HCT116 (cell line): ENCODE measurements at regions not wholly inside any gene's neighbourhood (a gene's known extent, or its start where the extent isn't known, plus 50 kb on each side); places are given as distances from the start of the nearest gene placed in this dataset.
"Not testable (repeated sequence)": the region's sequence is repeated elsewhere in the genome, so short reads cannot be mapped to it uniquely, and the experiment has no call there.

Experiments
- ATAC-seq: fragments of 200-7000 bp; cut with Tn5 transposase; 2 replicates; pipeline ENCODE4 v1.9.1; 2020; ENCODE audit warnings: mild to moderate bottlenecking, moderate library complexity
- BruUV-seq: library from RNA; stranded (reverse); fragments of 400-500 nt; replicated peaks from 2 replicates; lab custom pipeline; 2021; lab: Mats Ljungman, UMichigan
- CTCF ChIA-PET: fragments of 300-600 bp; sonication (Branson Sonifier 250); formaldehyde crosslinking; loops from one replicate; lab custom pipeline; 2021; ENCODE audit warnings: antibody characterized with exemption; lab: Charles Lee
- POLR2A ChIA-PET: fragments of 300-600, 350-600 bp; sonication (Branson Sonifier 250); formaldehyde crosslinking; loops from one replicate; lab custom pipeline; 2021; ENCODE audit warnings: antibody characterized with exemption; lab: Charles Lee
- RAD21 ChIA-PET, 2 experiments: fragments of 300-600 bp; sonication (Branson Sonifier 250); formaldehyde crosslinking; loops; one replicate each; lab custom pipeline; 2023; ENCODE audit warnings: low total read pairs in 2 of 2; ENCODE audit not compliant: uncharacterized antibody in 2 of 2, unreplicated experiment in 2 of 2, low non-redundant PET in 1 of 2; lab: Charles Lee
- DNase-seq: peaks from one replicate; pipeline ENCODE4 v3.0.0-alpha.2; 2010; ENCODE audit warnings: low read depth, low spot score
- H2AFZ ChIP-seq: fragments of 200-600 bp; shearing (Covaris generic), sonication (generic); 2 replicates; pipeline ENCODE4 v1.6.1; 2017; ENCODE audit warnings: low read depth, mixed run types, mixed read lengths, antibody characterized with exemption, low read length; ENCODE audit not compliant: poor library complexity, severe bottlenecking
- H3K27ac ChIP-seq: 2 replicates; pipeline ENCODE4 v1.5.1; 2012; ENCODE audit warnings: low read depth, low read length
- H3K27me3 ChIP-seq: fragments of 200-600 bp; sonication (generic); 2 replicates; pipeline ENCODE4 v1.6.1; 2016; ENCODE audit warnings: mixed run types, low read length, mixed read lengths; ENCODE audit not compliant: insufficient read depth
- H3K36me3 ChIP-seq, 2 experiments: fragments of 200-500 bp in 1 of 2; fragments of 200-600 bp in 1 of 2; sonication (Bioruptor generic) in 1 of 2; sonication (generic) in 1 of 2; 2 replicates each; pipeline versions ENCODE4 v1.5.1 to v1.6.1; 2014 to 2016; ENCODE audit warnings: low read length in 2 of 2, inconsistent platforms in 1 of 2, mixed read lengths in 1 of 2, mixed run types in 1 of 2; ENCODE audit not compliant: insufficient read depth in 2 of 2, control insufficient read depth in 1 of 2
- H3K4me1 ChIP-seq, 2 experiments: fragments of 200-600 bp in 1 of 2; sonication (generic) in 1 of 2; 2 replicates each; pipeline versions ENCODE4 v1.5.1 to v1.6.1; 2012 to 2017; ENCODE audit warnings: low read length in 2 of 2, inconsistent platforms in 1 of 2, mild to moderate bottlenecking in 1 of 2, mixed read lengths in 1 of 2, mixed run types in 1 of 2, moderate library complexity in 1 of 2; ENCODE audit not compliant: insufficient read depth in 2 of 2, control insufficient read depth in 1 of 2
- H3K4me2 ChIP-seq: fragments of 200-600 bp; sonication (generic); 2 replicates; pipeline ENCODE4 v1.6.1; 2017; ENCODE audit warnings: mixed run types, low read length, mixed read lengths
- H3K4me3 ChIP-seq, 2 experiments: fragments of 200-600 bp in 1 of 2; sonication (generic) in 1 of 2; replicated peaks in 1 of 2; 2 replicates each; pipeline ENCODE4 v1.5.1; 2011 to 2016; ENCODE audit warnings: low read length in 2 of 2, control low read depth in 1 of 2, low read depth in 1 of 2, mild to moderate bottlenecking in 1 of 2, mixed read lengths in 1 of 2, mixed run types in 1 of 2
- H3K79me2 ChIP-seq: fragments of 200-600 bp; sonication (generic); 2 replicates; pipeline ENCODE4 v1.6.1; 2017; ENCODE audit warnings: mild to moderate bottlenecking, mixed run types, low read length, moderate library complexity, mixed read lengths; ENCODE audit not compliant: insufficient read depth
- H3K9ac ChIP-seq: fragments of 200-600 bp; sonication (generic); 2 replicates; pipeline ENCODE4 v1.6.1; 2016; ENCODE audit warnings: low read length, mixed read lengths
- H3K9me2 ChIP-seq: fragments of 200-600 bp; sonication (generic), shearing (Covaris generic); 2 replicates; pipeline ENCODE4 v1.6.1; 2017; ENCODE audit warnings: mixed run types, mild to moderate bottlenecking, moderate library complexity; ENCODE audit not compliant: insufficient read depth
- H3K9me3 ChIP-seq, 2 experiments: fragments of 200-500 bp in 1 of 2; fragments of 200-600 bp in 1 of 2; sonication (Bioruptor generic) in 1 of 2; sonication (generic) in 1 of 2; 2 replicates each; pipeline ENCODE4 v1.6.1; 2014 to 2017; ENCODE audit warnings: low read length in 2 of 2, mixed read lengths in 2 of 2, inconsistent platforms in 1 of 2, low read depth in 1 of 2, mild to moderate bottlenecking in 1 of 2, mixed run types in 1 of 2, moderate library complexity in 1 of 2; ENCODE audit not compliant: control insufficient read depth in 1 of 2, insufficient read depth in 1 of 2
- H4K20me1 ChIP-seq: fragments of 200-600 bp; sonication (generic), shearing (Covaris generic); 2 replicates; pipeline ENCODE4 v1.6.1; 2017; ENCODE audit warnings: mixed run types, mild to moderate bottlenecking, moderate library complexity; ENCODE audit not compliant: insufficient read depth
- CEBPB ChIP-seq: IDR thresholded peaks from 2 replicates; pipeline ENCODE4 v1.6.1; 2012; ENCODE audit warnings: low read depth
- FOSL1 ChIP-seq: IDR thresholded peaks from 2 replicates; pipeline ENCODE4 v1.6.1; 2012; ENCODE audit warnings: low read depth
- JUND ChIP-seq: IDR thresholded peaks from 2 replicates; pipeline ENCODE4 v1.6.1; 2012
- POLR2A ChIP-seq: IDR thresholded peaks from 2 replicates; pipeline ENCODE4 v1.7.0; 2011; ENCODE audit warnings: borderline replicate concordance; ENCODE audit not compliant: insufficient read depth, insufficient read length; ENCODE audit errors: extremely low read depth
- SP1 ChIP-seq: IDR thresholded peaks from 2 replicates; pipeline ENCODE4 v1.6.1; 2012; ENCODE audit warnings: low read depth
- TCF7L2 ChIP-seq: IDR thresholded peaks from 2 replicates; pipeline ENCODE4 v1.7.0; 2011; ENCODE audit warnings: borderline replicate concordance, inconsistent platforms; ENCODE audit not compliant: insufficient read depth, insufficient read length; ENCODE audit errors: extremely low read depth
- YY1 ChIP-seq: IDR thresholded peaks from 2 replicates; pipeline ENCODE4 v1.6.1; 2011; ENCODE audit warnings: low read length, low read depth, moderate library complexity, mild to moderate bottlenecking; ENCODE audit not compliant: insufficient replicate concordance; ENCODE audit errors: extremely low read depth
- ZNF274 ChIP-seq: fragments of 200-500 bp; sonication (Bioruptor generic); IDR thresholded peaks from 2 replicates; pipeline ENCODE4 v1.6.1; 2014; ENCODE audit warnings: mild to moderate bottlenecking, low read depth, low read length, inconsistent platforms
- intact Hi-C: fragments of 100-400 bp; cut with micrococcal nuclease; formaldehyde crosslinking; loops from 2 replicates; pipeline ENCODE4 v1.10.0; 2022
- TF ChIP-seq, protein P1 (sequence below), 3 experiments: fragments of 200-600 bp in 1 of 3; sonication (generic) in 1 of 3; IDR thresholded peaks in 2 of 3; conservative IDR thresholded peaks in 1 of 3; 2 replicates each; pipeline ENCODE4 v1.5.1; 2012 to 2017; ENCODE audit warnings: low read depth in 2 of 3, low read length in 2 of 3, antibody characterized with exemption in 1 of 3, borderline replicate concordance in 1 of 3, control low read depth in 1 of 3, mild to moderate bottlenecking in 1 of 3, mixed read lengths in 1 of 3, mixed run types in 1 of 3, moderate library complexity in 1 of 3; ENCODE audit not compliant: insufficient read depth in 1 of 3
- TF ChIP-seq, protein P2 (sequence below): IDR thresholded peaks from 2 replicates; pipeline ENCODE4 v1.6.1; 2012; ENCODE audit warnings: low read depth

DNA sequence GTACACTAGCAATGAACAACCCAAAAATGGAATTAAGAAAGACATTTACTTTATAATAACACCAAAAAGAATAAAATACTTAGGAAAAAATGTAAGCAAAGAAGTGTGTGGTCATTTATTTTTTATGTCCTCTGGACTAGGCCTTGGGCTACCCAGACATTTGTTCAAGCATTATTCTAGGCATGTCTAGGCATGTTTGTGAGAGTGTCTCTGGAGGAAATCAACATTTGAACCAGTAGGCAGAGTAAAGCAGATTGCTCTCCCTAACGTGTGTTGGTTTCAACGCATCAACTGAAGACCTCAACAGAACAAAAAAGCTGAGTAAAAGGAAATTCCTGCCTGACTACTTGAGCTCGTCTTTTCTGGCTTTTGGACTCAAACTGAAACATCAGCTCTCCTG, 84.5 kb downstream of the ANKEF1 start:
- H3K36me3 ChIP-seq, result no peaks in the 10 kb centered on the region
- 0 out of 4 replicates have a peak, but pooled peaks cover 0 to 4% of the 10 kb centered on the region in 2 experiments for H3K9me3 ChIP-seq
- H3K4me3 ChIP-seq, result no peak overlapping the region
- BruUV-seq, result no TSS peak
- no peak overlapping the region for H3K27ac ChIP-seq
- no peaks in the 10 kb centered on the region for H4K20me1 ChIP-seq
- ChIA-PET CTCF (no interaction called here), RAD21 (no interaction called here), POLR2A (no interaction called here)
- H3K79me2 ChIP-seq, result no peaks in the 10 kb centered on the region
- intact Hi-C loops, result no loop called here
- no peak overlapping the region for H3K4me2 ChIP-seq
- H3K9me2 ChIP-seq, result no peaks in the 10 kb centered on the region
- H3K4me1 ChIP-seq, result no peaks in the 10 kb centered on the region
- H3K27me3 ChIP-seq, result no peaks in the 10 kb centered on the region
- TF ChIP-seq CEBPB, result no peak
- TF ChIP-seq ZNF274, result no peak
- TF ChIP-seq, protein P1, sequence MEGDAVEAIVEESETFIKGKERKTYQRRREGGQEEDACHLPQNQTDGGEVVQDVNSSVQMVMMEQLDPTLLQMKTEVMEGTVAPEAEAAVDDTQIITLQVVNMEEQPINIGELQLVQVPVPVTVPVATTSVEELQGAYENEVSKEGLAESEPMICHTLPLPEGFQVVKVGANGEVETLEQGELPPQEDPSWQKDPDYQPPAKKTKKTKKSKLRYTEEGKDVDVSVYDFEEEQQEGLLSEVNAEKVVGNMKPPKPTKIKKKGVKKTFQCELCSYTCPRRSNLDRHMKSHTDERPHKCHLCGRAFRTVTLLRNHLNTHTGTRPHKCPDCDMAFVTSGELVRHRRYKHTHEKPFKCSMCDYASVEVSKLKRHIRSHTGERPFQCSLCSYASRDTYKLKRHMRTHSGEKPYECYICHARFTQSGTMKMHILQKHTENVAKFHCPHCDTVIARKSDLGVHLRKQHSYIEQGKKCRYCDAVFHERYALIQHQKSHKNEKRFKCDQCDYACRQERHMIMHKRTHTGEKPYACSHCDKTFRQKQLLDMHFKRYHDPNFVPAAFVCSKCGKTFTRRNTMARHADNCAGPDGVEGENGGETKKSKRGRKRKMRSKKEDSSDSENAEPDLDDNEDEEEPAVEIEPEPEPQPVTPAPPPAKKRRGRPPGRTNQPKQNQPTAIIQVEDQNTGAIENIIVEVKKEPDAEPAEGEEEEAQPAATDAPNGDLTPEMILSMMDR (IDR thresholded peaks at IDR 0.05 in 2 of 3, conservative IDR thresholded peaks at IDR 0.05 in 1 of 3; ENCODE audit: borderline replicate concordance in 1 of 3, insufficient read depth in 1 of 3, low read depth in 2 of 3, low read length in 2 of 3), result no peak
- no peak for TF ChIP-seq POLR2A
- no peak for TF ChIP-seq SP1
- no peak for TF ChIP-seq JUND
- TF ChIP-seq YY1, result no peak
- TF ChIP-seq FOSL1, result no peak
- TF ChIP-seq, protein P2, sequence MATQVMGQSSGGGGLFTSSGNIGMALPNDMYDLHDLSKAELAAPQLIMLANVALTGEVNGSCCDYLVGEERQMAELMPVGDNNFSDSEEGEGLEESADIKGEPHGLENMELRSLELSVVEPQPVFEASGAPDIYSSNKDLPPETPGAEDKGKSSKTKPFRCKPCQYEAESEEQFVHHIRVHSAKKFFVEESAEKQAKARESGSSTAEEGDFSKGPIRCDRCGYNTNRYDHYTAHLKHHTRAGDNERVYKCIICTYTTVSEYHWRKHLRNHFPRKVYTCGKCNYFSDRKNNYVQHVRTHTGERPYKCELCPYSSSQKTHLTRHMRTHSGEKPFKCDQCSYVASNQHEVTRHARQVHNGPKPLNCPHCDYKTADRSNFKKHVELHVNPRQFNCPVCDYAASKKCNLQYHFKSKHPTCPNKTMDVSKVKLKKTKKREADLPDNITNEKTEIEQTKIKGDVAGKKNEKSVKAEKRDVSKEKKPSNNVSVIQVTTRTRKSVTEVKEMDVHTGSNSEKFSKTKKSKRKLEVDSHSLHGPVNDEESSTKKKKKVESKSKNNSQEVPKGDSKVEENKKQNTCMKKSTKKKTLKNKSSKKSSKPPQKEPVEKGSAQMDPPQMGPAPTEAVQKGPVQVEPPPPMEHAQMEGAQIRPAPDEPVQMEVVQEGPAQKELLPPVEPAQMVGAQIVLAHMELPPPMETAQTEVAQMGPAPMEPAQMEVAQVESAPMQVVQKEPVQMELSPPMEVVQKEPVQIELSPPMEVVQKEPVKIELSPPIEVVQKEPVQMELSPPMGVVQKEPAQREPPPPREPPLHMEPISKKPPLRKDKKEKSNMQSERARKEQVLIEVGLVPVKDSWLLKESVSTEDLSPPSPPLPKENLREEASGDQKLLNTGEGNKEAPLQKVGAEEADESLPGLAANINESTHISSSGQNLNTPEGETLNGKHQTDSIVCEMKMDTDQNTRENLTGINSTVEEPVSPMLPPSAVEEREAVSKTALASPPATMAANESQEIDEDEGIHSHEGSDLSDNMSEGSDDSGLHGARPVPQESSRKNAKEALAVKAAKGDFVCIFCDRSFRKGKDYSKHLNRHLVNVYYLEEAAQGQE, result no peak
- no peak for TF ChIP-seq TCF7L2
- ATAC-seq (no peak), DNase-seq (no peak)
- no peak overlapping the region for H2AFZ ChIP-seq
- no peak overlapping the region for H3K9ac ChIP-seq

DNA sequence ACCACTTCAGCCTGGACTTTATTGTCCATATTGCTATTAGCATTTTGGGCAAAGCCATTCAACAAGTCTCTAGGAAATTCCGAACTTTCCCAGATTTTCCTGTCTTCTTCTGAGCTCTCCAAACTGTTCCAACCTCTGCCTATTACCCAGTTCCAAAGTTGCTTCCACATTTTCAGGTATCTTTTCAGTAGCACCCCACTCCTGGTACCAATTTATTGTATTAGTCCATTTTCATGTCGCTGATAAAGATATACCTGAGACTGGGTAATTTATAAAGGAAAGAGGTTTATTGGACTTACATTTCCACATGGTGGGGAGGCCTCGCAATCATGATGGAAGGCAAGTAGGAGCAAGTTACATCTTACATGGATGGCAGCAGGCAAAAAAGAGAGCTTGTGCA, 90.1 kb downstream of the ANKEF1 start:
- H3K9me3 ChIP-seq, H3K9ac ChIP-seq, H3K9me2 ChIP-seq, H3K27me3 ChIP-seq, ATAC-seq, H3K27ac ChIP-seq, BruUV-seq, H4K20me1 ChIP-seq, RAD21 ChIA-PET, H3K4me2 ChIP-seq, H2AFZ ChIP-seq, H3K36me3 ChIP-seq, POLR2A ChIA-PET, H3K79me2 ChIP-seq, DNase-seq, H3K4me3 ChIP-seq, H3K4me1 ChIP-seq, CTCF ChIA-PET, intact Hi-C loops: not testable (repeated sequence)
